AG04449 (cell line): ENCODE measurements at regions not wholly inside any gene's neighbourhood (a gene's known extent, or its start where the extent isn't known, plus 50 kb on each side); places are given as distances from the start of the nearest gene placed in this dataset.
"Not testable (repeated sequence)": the region's sequence is repeated elsewhere in the genome, so short reads cannot be mapped to it uniquely, and the experiment has no call there.

Experiments
- CTCF ChIA-PET: fragments of 350-600 bp; formaldehyde crosslinking; extraction: SDS; loops from one replicate; lab custom pipeline; 2021; ENCODE audit warnings: antibody characterized with exemption; lab: Yijun Ruan, JAX
- POLR2A ChIA-PET: fragments of 400-600, 350-600 bp; formaldehyde crosslinking; extraction: SDS; loops from one replicate; lab custom pipeline; 2020; ENCODE audit warnings: antibody characterized with exemption, inconsistent platforms; lab: Yijun Ruan, JAX
- DNase-seq: peaks from one replicate; pipeline ENCODE4 v3.0.0-alpha.2; 2010; ENCODE audit warnings: low read depth, low spot score
- H3K4me3 ChIP-seq: 2 replicates; pipeline ENCODE4 v1.5.1; 2011; ENCODE audit warnings: low read depth, mild to moderate bottlenecking, control low read depth, low read length
- CTCF ChIP-seq: IDR thresholded peaks from one replicate; pipeline ENCODE4 v1.5.1; 2011; ENCODE audit warnings: mild to moderate bottlenecking, moderate library complexity, low read length, control low read depth, inconsistent platforms; ENCODE audit not compliant: insufficient read depth; ENCODE audit errors: missing control alignments

- H3K4me3 ChIP-seq, result peak overlapping the region; percentile 15
- no peak for TF ChIP-seq CTCF
- DNase-seq, result peak; percentile 89
- CTCF ChIA-PET, result interaction anchor here (1.5 to 2.8 kb wide), 2 partner anchors 9 to 33 kb away, joined by 4 to 10 read pairs; no protein-coding TSS in a partner anchor
- POLR2A ChIA-PET, result interaction anchor here (0.9 to 1.3 kb wide), 4 partner anchors 37 to 382 kb away, joined by 3 to 10 read pairs (median 6); no protein-coding TSS in a partner anchor
Observed at GRCh38 chr2:236642584-236643291, 73.1 kb downstream of the ACKR3 start.

GRCh38 chr2:236643480-236643879 lies 73.9 kb downstream of the ACKR3 start:
- no peak overlapping the region for H3K4me3 ChIP-seq
- no peak for DNase-seq
- no peak for TF ChIP-seq CTCF
- POLR2A ChIA-PET, result interaction anchor here (1.3 kb wide), 1 partner anchor 100 kb away, joined by 7 read pairs; no protein-coding TSS in a partner anchor
- CTCF ChIA-PET, result interaction anchor here (2.8 kb wide), 1 partner anchor 8 kb away, joined by 10 read pairs; no protein-coding TSS in a partner anchor

- CTCF ChIA-PET, result interaction anchor here (2.8 kb wide), 1 partner anchor 8 kb away, joined by 10 read pairs; no protein-coding TSS in a partner anchor
- POLR2A ChIA-PET, result no interaction called here
- H3K4me3 ChIP-seq, result no peak overlapping the region
- no peak for TF ChIP-seq CTCF
- DNase-seq, result no peak
Observed at GRCh38 chr2:236644067-236644466, 74.4 kb downstream of the ACKR3 start.

- TF ChIP-seq CTCF, result no peak
- ChIA-PET CTCF (no interaction called here), POLR2A (no interaction called here)
- no peak overlapping the region for H3K4me3 ChIP-seq
- no peak for DNase-seq
Observed at GRCh38 chr2:236644502-236644911, 74.9 kb downstream of the ACKR3 start.

GRCh38 chr2:236645141-236645540 lies 75.5 kb downstream of the ACKR3 start:
- POLR2A ChIA-PET, H3K4me3 ChIP-seq, DNase-seq, CTCF ChIA-PET: not testable (repeated sequence)

GRCh38 chr2:236646441-236646840 lies 76.8 kb downstream of the ACKR3 start:
- no peak overlapping the region for H3K4me3 ChIP-seq
- POLR2A ChIA-PET, result no interaction called here
- no peak for DNase-seq
- CTCF ChIA-PET, result no interaction called here
- TF ChIP-seq CTCF, result no peak

GRCh38 chr2:236646871-236647270 lies 77.2 kb downstream of the ACKR3 start:
- TF ChIP-seq CTCF, result no peak
- POLR2A ChIA-PET, result no interaction called here

More at GRCh38 chr2:236646871-236647270, 77.2 kb downstream of the ACKR3 start:
- DNase-seq, result no peak
- no peak overlapping the region for H3K4me3 ChIP-seq
- CTCF ChIA-PET, result no interaction called here
